ENCODE measurements at regions not wholly inside any gene's neighbourhood (a gene's known extent, or its start where the extent isn't known, plus 50 kb on each side); places are given as distances from the start of the nearest gene placed in this dataset.
"Not testable (repeated sequence)": the region's sequence is repeated elsewhere in the genome, so short reads cannot be mapped to it uniquely, and the experiment has no call there.

- ATAC-seq (peak; percentile 37 to 83 (median 72)), DNase-seq (no peak)
- Histone ChIP-seq H3K9me3 (no peaks in the 10 kb centered on the region), H3K27me3 (ENCODE audit: insufficient read depth in 3 of 3, low read length in 2 of 3) (no peaks in the 10 kb centered on the region), H3K4me3 (no peak overlapping the region), H3K27ac (peak overlapping the region; percentile 41), H3K36me3 (ENCODE audit: insufficient read depth in 1 of 2, low read depth in 1 of 2) (no peaks in the 10 kb centered on the region), H3K4me1 (peaks cover 7% of the 10 kb centered on the region)
- no peak for TF ChIP-seq CTCF (IDR thresholded peaks at IDR 0.05)
- intact Hi-C loops (cut with DNase I) = no loop called here
These were observed 188.6 kb upstream of the TBL1XR1 start for GRCh38 chr3:177385831-177386301.

GRCh38 chr3:177388209-177388608, 190.9 kb upstream of the TBL1XR1 start:
- TF ChIP-seq CTCF (IDR thresholded peaks at IDR 0.05) = no peak
- H3K4me3 ChIP-seq = no peak overlapping the region
- 97 to 100% (median 98%) methylated on average over 1 of the region's 1 CpG for WGBS, 3 donors
- intact Hi-C loops (cut with DNase I) = no loop called here
- H3K27me3 ChIP-seq (ENCODE audit: insufficient read depth in 3 of 3, low read length in 2 of 3) = no peaks in the 10 kb centered on the region
- ATAC-seq = no peak
- H3K9me3 ChIP-seq = no peaks in the 10 kb centered on the region
- no peak overlapping the region for H3K27ac ChIP-seq
- H3K4me1 ChIP-seq = peaks cover 7% of the 10 kb centered on the region
- H3K36me3 ChIP-seq (ENCODE audit: insufficient read depth in 1 of 2, low read depth in 1 of 2) = no peaks in the 10 kb centered on the region
- no peak for DNase-seq

- H3K27me3 ChIP-seq (ENCODE audit: insufficient read depth in 3 of 3, low read length in 2 of 3); DNase-seq; H3K27ac ChIP-seq; H3K36me3 ChIP-seq (ENCODE audit: insufficient read depth in 1 of 2, low read depth in 1 of 2); intact Hi-C loops (cut with DNase I); H3K4me1 ChIP-seq; ATAC-seq; H3K4me3 ChIP-seq; H3K9me3 ChIP-seq: not testable (repeated sequence)
- 76 to 83% (median 80%) methylated on average over 16 to 31 of the region's 33 CpGs for WGBS, 3 donors
These were observed 197.1 kb upstream of the TBL1XR1 start for GRCh38 chr3:177394231-177395024.

- no peak for ATAC-seq
- DNase-seq = no peak
- intact Hi-C loops (cut with DNase I) = no loop called here
- Histone ChIP-seq H3K27me3 (ENCODE audit: insufficient read depth in 3 of 3, low read length in 2 of 3) (no peaks in the 10 kb centered on the region), H3K4me3 (no peak overlapping the region), H3K27ac (no peak overlapping the region), H3K4me1 (no peaks in the 10 kb centered on the region), H3K9me3 (no peaks in the 10 kb centered on the region), H3K36me3 (ENCODE audit: insufficient read depth in 1 of 2, low read depth in 1 of 2) (no peaks in the 10 kb centered on the region)
- TF ChIP-seq CTCF (IDR thresholded peaks at IDR 0.05) = no peak
- 72 to 81% (median 75%) methylated on average over 4 of the region's 4 CpGs for WGBS, 3 donors
These were observed 199.5 kb upstream of the TBL1XR1 start for GRCh38 chr3:177396733-177397132.

DNA sequence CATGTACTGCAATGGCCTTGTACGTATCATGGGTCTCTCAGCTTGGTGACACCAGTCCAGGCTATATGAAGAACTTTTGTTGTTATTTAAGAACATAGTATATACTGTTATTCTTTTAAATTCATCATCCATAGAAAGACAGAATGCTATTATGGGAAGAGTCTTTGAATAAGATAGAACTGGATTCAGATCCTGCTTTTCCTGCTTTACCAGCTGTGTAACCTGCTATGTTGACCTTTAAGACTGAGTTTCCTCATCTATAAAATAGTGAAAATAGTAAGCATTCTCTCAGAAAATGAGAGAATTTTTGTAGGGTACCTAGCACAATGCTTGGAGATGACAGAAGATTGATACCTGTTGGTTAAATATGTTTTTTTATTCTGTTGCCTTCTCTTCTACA, 204.1 kb upstream of the TBL1XR1 start:
- WGBS, 3 donors = 97 to 100% (median 100%) methylated on average over 1 of the region's 1 CpG
- no peaks in the 10 kb centered on the region for H3K36me3 ChIP-seq (ENCODE audit: insufficient read depth in 1 of 2, low read depth in 1 of 2)
- H3K4me1 ChIP-seq = no peaks in the 10 kb centered on the region
- DNase-seq (no peak), ATAC-seq (no peak)
- H3K27me3 ChIP-seq (ENCODE audit: insufficient read depth in 3 of 3, low read length in 2 of 3) = no peaks in the 10 kb centered on the region
- H3K9me3 ChIP-seq = no peaks in the 10 kb centered on the region
- no peak overlapping the region for H3K4me3 ChIP-seq
- intact Hi-C loops (cut with DNase I) = no loop called here
- TF ChIP-seq CTCF (IDR thresholded peaks at IDR 0.05) = no peak
- no peak overlapping the region for H3K27ac ChIP-seq
